Activated CD4-positive, alpha-beta T cell treated with anti-CD3 and anti-CD28 coated beads for 36 hours (primary cell): ENCODE measurements at regions not wholly inside any gene's neighbourhood (a gene's known extent, or its start where the extent isn't known, plus 50 kb on each side); places are given as distances from the start of the nearest gene placed in this dataset.

Experiments
- ATAC-seq: fragments of 200-7000 bp; cut with Tn5 transposase; one replicate; pipeline ENCODE4 v1.10.0; 2021; ENCODE audit warnings: mild to moderate bottlenecking, moderate library complexity
- CTCF ChIA-PET: fragments of 350-600 bp; sonication (Branson Sonifier 250); formaldehyde crosslinking; loops from one replicate; lab custom pipeline; 2021; ENCODE audit warnings: antibody characterized with exemption; lab: Charles Lee
- POLR2A ChIA-PET: fragments of 350-600 bp; sonication (Branson Sonifier 250); formaldehyde crosslinking; loops from one replicate; lab custom pipeline; 2021; ENCODE audit warnings: antibody characterized with exemption, inconsistent platforms; lab: Charles Lee
- DNase-seq: peaks from one replicate; pipeline ENCODE4 v3.0.0-alpha.2; 2020
- H3K27ac Mint-ChIP-seq: one replicate; pipeline ENCODE4 v1.8.0; 2021; ENCODE audit warnings: mixed read lengths
- H3K27me3 Mint-ChIP-seq: one replicate; pipeline ENCODE4 v1.8.0; 2021; ENCODE audit warnings: mixed read lengths
- H3K36me3 Mint-ChIP-seq: one replicate; pipeline ENCODE4 v1.8.0; 2021; ENCODE audit warnings: low read depth, mixed read lengths
- H3K4me1 Mint-ChIP-seq: one replicate; pipeline ENCODE4 v1.8.0; 2021; ENCODE audit warnings: mixed read lengths
- H3K4me3 Mint-ChIP-seq: one replicate; pipeline ENCODE4 v1.8.0; 2021; ENCODE audit warnings: mild to moderate bottlenecking, moderate library complexity, mixed read lengths
- H3K9me3 Mint-ChIP-seq: one replicate; pipeline ENCODE4 v1.8.0; 2021; ENCODE audit warnings: low read depth, mixed read lengths
- intact Hi-C, 2 experiments: fragments of 100-400 bp; cut with DNase I in 1 of 2; cut with micrococcal nuclease in 1 of 2; formaldehyde crosslinking; loops; one replicate each; pipeline versions ENCODE4 v1.14.2 to v1.15.1; 2022 to 2024; cut with DNase I, micrococcal nuclease

DNA sequence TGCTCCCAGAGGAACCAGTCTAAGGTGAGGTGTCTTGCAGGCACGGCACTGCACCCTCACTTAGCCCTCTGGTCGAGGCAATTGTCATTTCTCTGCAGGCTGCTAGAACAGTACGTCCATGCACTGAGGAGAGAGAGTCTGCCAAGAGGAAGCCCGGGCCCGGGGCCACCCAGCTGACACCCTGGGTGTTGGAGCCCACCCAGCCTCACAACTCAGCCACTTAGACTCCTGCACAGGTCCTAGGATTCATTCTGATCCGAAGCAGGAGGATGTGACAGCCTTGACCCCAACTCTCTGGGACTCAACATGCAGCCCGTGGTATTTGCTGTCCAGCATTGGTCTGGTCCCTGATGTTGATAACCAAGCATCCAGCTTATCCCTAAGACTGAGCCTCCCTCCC lies 111.9 kb downstream of the ADSS2 start:
- POLR2A ChIA-PET, result no interaction called here
- H3K27me3 Mint-ChIP-seq, result no peaks in the 10 kb centered on the region
- H3K4me1 Mint-ChIP-seq, result peaks cover 7% of the 10 kb centered on the region
- H3K4me3 Mint-ChIP-seq, result no peak overlapping the region
- ATAC-seq (no peak), DNase-seq (no peak)
- H3K27ac Mint-ChIP-seq, result no peak overlapping the region
- H3K9me3 Mint-ChIP-seq, result no peaks in the 10 kb centered on the region
- CTCF ChIA-PET, result no interaction called here
- H3K36me3 Mint-ChIP-seq, result no peaks in the 10 kb centered on the region
- intact Hi-C loops, result no loop called here

DNA sequence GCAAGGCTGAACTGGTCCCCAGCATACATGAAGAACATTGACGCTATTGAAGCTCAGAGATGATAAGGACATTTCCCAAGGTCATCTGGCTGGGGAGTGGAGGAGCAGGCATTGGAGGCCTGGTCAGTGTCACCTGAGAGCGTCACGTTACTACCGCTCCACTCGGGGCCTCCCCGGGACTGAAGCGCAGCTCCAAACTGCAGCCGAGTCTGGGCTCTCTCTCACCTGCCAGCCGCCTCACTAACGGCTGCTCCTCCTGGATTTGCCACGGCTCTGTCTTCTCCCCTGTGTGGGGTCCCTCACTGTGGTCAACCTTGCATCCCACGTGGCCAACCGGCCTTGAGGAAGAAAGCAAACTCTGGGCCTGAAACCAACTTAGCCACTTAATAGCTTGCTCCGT lies 111.3 kb downstream of the ADSS2 start:
- intact Hi-C loops, result no loop called here
- no peak for DNase-seq
- H3K4me3 Mint-ChIP-seq, result no peak overlapping the region
- CTCF ChIA-PET, result no interaction called here
- H3K36me3 Mint-ChIP-seq, result no peaks in the 10 kb centered on the region
- H3K9me3 Mint-ChIP-seq, result no peaks in the 10 kb centered on the region
- peaks cover 7% of the 10 kb centered on the region for H3K4me1 Mint-ChIP-seq
- ATAC-seq, result no peak
- POLR2A ChIA-PET, result no interaction called here
- H3K27ac Mint-ChIP-seq, result no peak overlapping the region
- no peaks in the 10 kb centered on the region for H3K27me3 Mint-ChIP-seq

GRCh38 chr1:244341455-244342450 lies 110.0 kb downstream of the ADSS2 start:
- no peaks in the 10 kb centered on the region for H3K9me3 Mint-ChIP-seq
- DNase-seq, result peak; percentile 52
- peak; percentile 87 for ATAC-seq
- CTCF ChIA-PET, result interaction anchor here (0.8 kb wide), 1 partner anchor 299 kb away, joined by 3 read pairs; no protein-coding TSS in a partner anchor
- H3K27ac Mint-ChIP-seq, result peak overlapping the region; percentile 27
- H3K4me1 Mint-ChIP-seq, result peaks cover 7% of the 10 kb centered on the region
- POLR2A ChIA-PET, result no interaction called here
- intact Hi-C loops, result no loop called here
- no peak overlapping the region for H3K4me3 Mint-ChIP-seq
- H3K36me3 Mint-ChIP-seq, result no peaks in the 10 kb centered on the region
- no peaks in the 10 kb centered on the region for H3K27me3 Mint-ChIP-seq

- Mint-ChIP-seq H3K4me3 (no peak overlapping the region), H3K36me3 (no peaks in the 10 kb centered on the region), H3K4me1 (peaks cover 10% of the 10 kb centered on the region), H3K9me3 (no peaks in the 10 kb centered on the region), H3K27me3 (no peaks in the 10 kb centered on the region), H3K27ac (no peak overlapping the region)
- no peak for DNase-seq
- ATAC-seq, result no peak
- CTCF ChIA-PET, result no interaction called here
- intact Hi-C loops, result no loop called here
- POLR2A ChIA-PET, result no interaction called here
Observed at GRCh38 chr1:244344001-244344400, 107.7 kb downstream of the ADSS2 start.

DNA sequence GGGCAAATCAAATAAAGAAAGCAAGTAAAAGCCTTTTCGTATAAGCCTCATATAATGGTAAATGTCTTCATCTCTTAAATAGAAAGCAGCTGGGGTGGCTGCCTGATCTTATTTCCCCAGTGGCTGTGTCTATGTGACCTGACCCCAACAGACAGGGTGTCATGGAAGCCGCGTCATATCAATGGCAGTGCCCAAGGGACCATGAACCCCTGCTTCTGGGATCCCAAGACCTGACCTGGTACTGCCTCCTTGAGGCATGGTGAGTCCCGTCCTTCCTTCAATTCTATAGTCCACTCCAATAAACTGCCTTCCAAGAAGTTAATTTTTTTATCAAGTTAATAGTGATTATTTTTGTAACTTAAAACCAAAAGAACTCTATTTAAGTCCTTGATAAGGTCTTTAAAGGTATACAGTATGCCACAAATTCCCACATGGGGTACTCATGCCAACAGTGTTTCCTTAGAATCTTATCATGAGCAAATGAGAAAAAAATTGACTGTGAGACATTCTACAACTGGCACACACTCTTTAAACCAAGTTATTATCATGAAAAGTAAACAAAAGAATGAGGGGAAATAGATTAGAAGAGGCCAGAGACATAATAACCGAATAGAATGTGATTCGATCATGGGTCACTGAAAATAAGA lies 104.6 kb downstream of the ADSS2 start:
- Mint-ChIP-seq H3K27ac (no peak overlapping the region), H3K9me3 (no peaks in the 10 kb centered on the region), H3K36me3 (no peaks in the 10 kb centered on the region), H3K4me3 (no peak overlapping the region), H3K27me3 (no peaks in the 10 kb centered on the region), H3K4me1 (peaks cover 15% of the 10 kb centered on the region)
- ChIA-PET CTCF (no interaction called here), POLR2A (interaction anchor here (0.7 kb wide), 1 partner anchor 297 kb away, joined by 3 read pairs; no protein-coding TSS in a partner anchor)
- no peak for DNase-seq
- intact Hi-C loops, result loop anchor here in 1 of 2 experiments (1.0 kb wide), 1 partner anchor 22 kb away; no protein-coding TSS in a partner anchor
- no peak for ATAC-seq

GRCh38 chr1:244347942-244348341 lies 103.8 kb downstream of the ADSS2 start:
- Mint-ChIP-seq H3K27ac (no peak overlapping the region), H3K4me3 (no peak overlapping the region), H3K27me3 (no peaks in the 10 kb centered on the region), H3K36me3 (no peaks in the 10 kb centered on the region), H3K9me3 (no peaks in the 10 kb centered on the region), H3K4me1 (peaks cover 15% of the 10 kb centered on the region)
- ChIA-PET CTCF (no interaction called here), POLR2A (no interaction called here)
- intact Hi-C loops, result loop anchor here in 1 of 2 experiments (1.0 kb wide), 1 partner anchor 23 kb away; no protein-coding TSS in a partner anchor
- ATAC-seq (no peak), DNase-seq (no peak)

- Mint-ChIP-seq H3K4me1 (peaks cover 23% of the 10 kb centered on the region), H3K36me3 (no peaks in the 10 kb centered on the region), H3K9me3 (no peaks in the 10 kb centered on the region), H3K27me3 (no peaks in the 10 kb centered on the region), H3K4me3 (no peak overlapping the region), H3K27ac (no peak overlapping the region)
- ATAC-seq (no peak), DNase-seq (no peak)
- intact Hi-C loops, result no loop called here
- CTCF ChIA-PET, result no interaction called here
- POLR2A ChIA-PET, result no interaction called here
Observed at GRCh38 chr1:244349103-244349531, 102.6 kb downstream of the ADSS2 start.

GRCh38 chr1:244349581-244350001 lies 102.1 kb downstream of the ADSS2 start:
- DNase-seq, result no peak
- CTCF ChIA-PET, result no interaction called here
- Mint-ChIP-seq H3K27ac (no peak overlapping the region), H3K4me1 (peaks cover 24% of the 10 kb centered on the region), H3K9me3 (no peaks in the 10 kb centered on the region), H3K4me3 (no peak overlapping the region), H3K27me3 (no peaks in the 10 kb centered on the region), H3K36me3 (no peaks in the 10 kb centered on the region)
- peak; percentile 31 for ATAC-seq
- intact Hi-C loops, result loop anchor here in 1 of 2 experiments (2.0 kb wide), 1 partner anchor 23 kb away; no protein-coding TSS in a partner anchor
- POLR2A ChIA-PET, result no interaction called here

GRCh38 chr1:244350027-244350426 lies 101.7 kb downstream of the ADSS2 start:
- H3K4me1 Mint-ChIP-seq, result peaks cover 28% of the 10 kb centered on the region
- H3K27ac Mint-ChIP-seq, result no peak overlapping the region
- ATAC-seq (peak; percentile 83), DNase-seq (peak; percentile 38)
- intact Hi-C loops, result loop anchor here in 1 of 2 experiments (2.0 kb wide), 1 partner anchor 23 kb away; no protein-coding TSS in a partner anchor
- H3K27me3 Mint-ChIP-seq, result no peaks in the 10 kb centered on the region
- no peak overlapping the region for H3K4me3 Mint-ChIP-seq
- no peaks in the 10 kb centered on the region for H3K36me3 Mint-ChIP-seq
- H3K9me3 Mint-ChIP-seq, result no peaks in the 10 kb centered on the region
- ChIA-PET CTCF (no interaction called here), POLR2A (interaction anchor here (0.7 kb wide), 1 partner anchor 111 kb away, joined by 5 read pairs; no protein-coding TSS in a partner anchor)

DNA sequence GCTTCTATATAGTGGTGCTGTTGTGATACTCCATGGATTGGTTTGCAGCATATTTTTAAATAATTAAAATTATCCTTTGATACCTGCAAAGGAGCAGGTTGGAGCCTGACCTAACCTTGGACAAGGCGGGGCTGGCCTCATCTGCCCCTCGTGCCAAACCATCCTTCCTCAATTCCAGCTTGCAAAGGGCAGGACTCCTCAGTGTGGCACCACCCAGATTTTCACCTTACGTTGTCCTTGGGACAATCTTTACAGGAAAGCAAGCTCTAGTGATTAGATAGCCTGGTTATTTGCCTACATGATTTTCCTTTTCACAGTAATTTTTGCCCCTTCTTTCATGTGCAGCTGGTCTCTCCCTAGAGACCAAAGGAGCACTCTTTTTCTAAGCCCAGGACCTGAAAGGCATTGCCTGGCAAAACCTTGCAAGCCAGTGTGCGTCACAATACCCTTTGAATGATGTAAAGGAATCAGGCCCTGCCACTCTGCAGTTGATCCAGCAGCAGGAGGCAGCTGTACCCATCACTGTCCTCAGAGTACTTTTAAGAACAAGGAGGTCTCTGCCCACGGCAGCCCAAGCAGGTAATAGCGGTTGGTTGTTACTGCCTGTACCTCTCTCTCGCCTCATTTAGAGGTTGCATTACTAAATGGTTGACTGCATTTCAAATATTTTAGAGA lies 99.4 kb downstream of the ADSS2 start:
- ChIA-PET POLR2A (no interaction called here), CTCF (no interaction called here)
- DNase-seq (no peak), ATAC-seq (no peak)
- peaks cover 28% of the 10 kb centered on the region for H3K4me1 Mint-ChIP-seq
- no peak overlapping the region for H3K27ac Mint-ChIP-seq
- no peaks in the 10 kb centered on the region for H3K36me3 Mint-ChIP-seq
- H3K27me3 Mint-ChIP-seq, result no peaks in the 10 kb centered on the region
- intact Hi-C loops, result no loop called here
- no peaks in the 10 kb centered on the region for H3K9me3 Mint-ChIP-seq
- no peak overlapping the region for H3K4me3 Mint-ChIP-seq

DNA sequence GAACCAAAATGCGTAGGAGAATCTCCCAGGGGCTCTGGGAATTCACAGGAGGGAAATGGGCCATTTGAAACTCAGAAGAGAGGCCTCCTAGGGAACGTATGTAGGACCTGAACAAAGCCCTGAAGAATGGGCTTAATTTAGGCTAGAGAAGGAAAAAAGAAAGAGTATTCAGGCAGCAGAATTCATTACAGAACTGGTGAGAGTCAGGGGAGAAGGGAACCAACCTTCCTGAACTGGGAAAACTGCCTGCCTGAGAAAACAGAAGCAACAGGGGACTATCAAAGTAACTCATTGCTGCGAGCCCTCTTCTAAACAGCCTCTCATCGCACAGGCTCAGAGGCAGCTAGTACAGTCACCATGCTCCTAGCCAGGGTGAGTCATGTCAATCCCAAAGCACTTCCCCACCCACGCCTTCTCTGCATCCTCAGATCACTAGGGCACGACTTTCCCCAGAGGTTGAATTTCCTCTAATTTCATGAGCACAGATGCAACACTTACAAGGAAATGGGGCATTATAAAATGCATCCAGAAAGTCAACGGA lies 98.1 kb downstream of the ADSS2 start:
- CTCF ChIA-PET, result interaction anchor here (1.6 kb wide), 1 partner anchor 55 kb away, joined by 4 read pairs; no protein-coding TSS in a partner anchor
- POLR2A ChIA-PET, result no interaction called here
- H3K27me3 Mint-ChIP-seq, result no peaks in the 10 kb centered on the region
- H3K9me3 Mint-ChIP-seq, result no peaks in the 10 kb centered on the region
- H3K4me3 Mint-ChIP-seq, result no peak overlapping the region
- peaks cover 28% of the 10 kb centered on the region for H3K4me1 Mint-ChIP-seq
- DNase-seq, result peak; percentile 55
- intact Hi-C loops, result loop anchor here in 1 of 2 experiments (2.0 kb wide), 1 partner anchor 35 kb away; no protein-coding TSS in a partner anchor
- peak overlapping the region; percentile 37 for H3K27ac Mint-ChIP-seq
- ATAC-seq, result peak; percentile 63
- no peaks in the 10 kb centered on the region for H3K36me3 Mint-ChIP-seq
